ENCODE measurements at regions not wholly inside any gene's neighbourhood (a gene's known extent, or its start where the extent isn't known, plus 50 kb on each side); places are given as distances from the start of the nearest gene placed in this dataset.

- no peak for TF ChIP-seq CTCF (IDR thresholded peaks at IDR 0.05; ENCODE audit: low read depth, low read length)
- no peak for TF ChIP-seq EZH2phosphoT487 (IDR thresholded peaks at IDR 0.05; ENCODE audit: low read depth)
These were observed 935.9 kb downstream of the JRKL start for GRCh38 chr11:97325693-97326092.

All from OCI-LY3 (cell line).